ENCODE measurements at regions not wholly inside any gene's neighbourhood (a gene's known extent, or its start where the extent isn't known, plus 50 kb on each side); places are given as distances from the start of the nearest gene placed in this dataset.

DNA sequence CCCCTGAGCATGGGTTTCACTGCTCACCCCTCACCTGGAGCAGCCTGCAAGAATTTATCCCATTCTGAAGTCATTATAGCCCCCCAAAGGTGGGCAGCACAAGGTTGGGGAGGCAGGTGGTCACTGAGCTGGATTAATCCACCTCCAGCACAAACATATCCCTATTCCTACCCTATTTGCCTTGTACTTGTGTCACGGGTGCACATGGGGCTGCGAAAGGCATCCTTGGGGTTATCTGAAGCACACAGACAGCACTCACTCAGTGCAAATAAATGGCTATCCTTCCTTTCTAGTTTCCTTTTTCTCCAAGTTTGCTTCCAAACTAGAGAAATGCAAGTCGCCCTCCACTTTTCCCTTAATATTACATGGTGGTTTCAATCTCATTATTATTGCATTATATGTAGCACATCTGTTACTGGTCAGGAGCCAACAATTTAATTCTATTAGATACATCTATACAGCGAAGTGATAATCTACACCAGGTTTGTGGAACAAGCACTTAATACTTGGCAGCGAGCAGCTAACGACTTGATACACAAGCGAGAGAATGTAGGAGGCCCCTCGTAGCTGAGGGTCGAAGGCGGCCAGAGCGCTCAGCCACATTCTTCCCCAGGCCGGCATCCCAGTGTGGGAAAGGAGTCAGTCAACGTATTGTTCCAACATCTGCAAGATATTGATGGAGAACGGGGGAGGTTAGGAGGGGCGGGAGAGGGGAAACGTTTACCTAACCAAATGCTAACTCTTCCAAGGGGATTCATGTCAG, 121.3 kb upstream of the HABP2 start:
- H3K4me1 ChIP-seq (ENCODE audit: control insufficient read depth in 1 of 2, insufficient read depth in 2 of 2, low read length in 2 of 2): no peaks in the 10 kb centered on the region
- H3K36me3 ChIP-seq (ENCODE audit: control insufficient read depth in 1 of 2, insufficient read depth in 2 of 2, low read length in 2 of 2): no peaks in the 10 kb centered on the region
- H3K9me3 ChIP-seq (ENCODE audit: control insufficient read depth in 1 of 2, low read length in 2 of 2): no peaks in the 10 kb centered on the region
- H3K27me3 ChIP-seq (ENCODE audit: low read depth, low read length): no peaks in the 10 kb centered on the region
- no peak overlapping the region for H3K27ac ChIP-seq (ENCODE audit: low read length)
- H3K4me3 ChIP-seq (ENCODE audit: low read depth in 1 of 2, low read length in 2 of 2): no peak overlapping the region

DNA sequence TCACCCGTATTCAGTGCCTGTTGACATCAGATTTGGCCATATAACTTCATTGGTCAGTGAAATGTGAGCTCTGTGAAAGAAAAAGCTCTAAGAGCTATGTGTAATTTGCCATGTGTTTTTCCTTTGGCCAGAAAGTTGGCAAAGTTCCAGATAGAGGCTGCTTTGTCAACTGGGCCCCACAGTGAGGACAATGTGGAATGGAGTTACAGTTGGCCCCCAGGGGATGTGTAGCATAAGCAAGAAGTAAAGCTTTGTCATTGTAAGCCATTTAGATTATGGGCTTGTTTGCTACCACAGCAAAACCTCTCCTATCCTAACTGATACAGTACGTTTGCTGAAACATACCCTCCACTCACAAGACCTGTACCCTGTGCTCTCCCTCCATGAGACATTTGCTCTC, 119.1 kb upstream of the HABP2 start:
- Histone ChIP-seq H3K27me3 (ENCODE audit: low read depth, low read length) (no peaks in the 10 kb centered on the region), H3K36me3 (ENCODE audit: control insufficient read depth in 1 of 2, insufficient read depth in 2 of 2, low read length in 2 of 2) (no peaks in the 10 kb centered on the region), H3K9me3 (ENCODE audit: control insufficient read depth in 1 of 2, low read length in 2 of 2) (no peaks in the 10 kb centered on the region), H3K4me3 (ENCODE audit: low read depth in 1 of 2, low read length in 2 of 2) (no peak overlapping the region), H3K27ac (ENCODE audit: low read length) (no peak overlapping the region), H3K4me1 (ENCODE audit: control insufficient read depth in 1 of 2, insufficient read depth in 2 of 2, low read length in 2 of 2) (no peaks in the 10 kb centered on the region)

DNA sequence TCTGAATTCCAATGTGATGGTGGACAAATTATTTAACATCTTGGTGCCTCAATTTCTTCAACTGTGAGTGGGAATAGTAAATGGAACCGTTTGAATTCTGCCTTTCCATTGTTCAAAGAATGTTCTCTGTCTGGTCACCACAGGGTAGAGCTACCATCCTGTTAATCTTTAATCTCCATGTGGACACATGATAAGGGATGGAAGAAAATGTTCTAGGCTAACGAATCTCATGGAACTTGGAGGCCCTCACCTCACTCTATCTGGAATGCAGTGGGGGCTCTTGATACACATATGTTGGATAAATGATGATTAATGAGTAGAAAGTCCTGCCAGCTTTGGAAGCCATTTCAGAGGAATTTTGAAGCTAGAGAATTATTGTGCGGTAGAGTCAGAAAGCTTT, 118.5 kb upstream of the HABP2 start:
- Histone ChIP-seq H3K4me1 (ENCODE audit: control insufficient read depth in 1 of 2, insufficient read depth in 2 of 2, low read length in 2 of 2) (no peaks in the 10 kb centered on the region), H3K27ac (ENCODE audit: low read length) (no peak overlapping the region), H3K4me3 (ENCODE audit: low read depth in 1 of 2, low read length in 2 of 2) (no peak overlapping the region), H3K36me3 (ENCODE audit: control insufficient read depth in 1 of 2, insufficient read depth in 2 of 2, low read length in 2 of 2) (no peaks in the 10 kb centered on the region), H3K27me3 (ENCODE audit: low read depth, low read length) (no peaks in the 10 kb centered on the region), H3K9me3 (ENCODE audit: control insufficient read depth in 1 of 2, low read length in 2 of 2) (no peaks in the 10 kb centered on the region)

DNA sequence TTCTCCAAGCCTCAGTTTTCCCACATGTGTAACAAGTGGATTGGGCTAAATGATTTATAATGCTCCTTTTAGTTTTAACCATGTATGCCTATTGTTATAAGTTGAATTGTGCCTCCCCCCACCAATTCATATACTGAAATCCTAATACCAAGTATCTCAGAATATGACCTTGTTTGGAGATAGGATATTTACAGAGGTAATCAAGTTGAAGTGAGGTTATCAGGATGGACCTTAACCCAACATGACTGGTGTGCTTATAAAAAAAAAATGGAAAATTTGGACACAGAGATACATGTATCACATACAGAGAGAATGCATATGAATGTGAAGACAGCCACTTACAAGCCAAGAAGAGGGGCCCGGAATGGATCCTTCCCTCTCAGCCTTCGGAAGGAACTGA, 117.9 kb upstream of the HABP2 start:
- no peaks in the 10 kb centered on the region for H3K9me3 ChIP-seq (ENCODE audit: control insufficient read depth in 1 of 2, low read length in 2 of 2)
- no peaks in the 10 kb centered on the region for H3K4me1 ChIP-seq (ENCODE audit: control insufficient read depth in 1 of 2, insufficient read depth in 2 of 2, low read length in 2 of 2)
- no peaks in the 10 kb centered on the region for H3K27me3 ChIP-seq (ENCODE audit: low read depth, low read length)
- H3K36me3 ChIP-seq (ENCODE audit: control insufficient read depth in 1 of 2, insufficient read depth in 2 of 2, low read length in 2 of 2): no peaks in the 10 kb centered on the region
- H3K4me3 ChIP-seq (ENCODE audit: low read depth in 1 of 2, low read length in 2 of 2): no peak overlapping the region
- H3K27ac ChIP-seq (ENCODE audit: low read length): no peak overlapping the region

DNA sequence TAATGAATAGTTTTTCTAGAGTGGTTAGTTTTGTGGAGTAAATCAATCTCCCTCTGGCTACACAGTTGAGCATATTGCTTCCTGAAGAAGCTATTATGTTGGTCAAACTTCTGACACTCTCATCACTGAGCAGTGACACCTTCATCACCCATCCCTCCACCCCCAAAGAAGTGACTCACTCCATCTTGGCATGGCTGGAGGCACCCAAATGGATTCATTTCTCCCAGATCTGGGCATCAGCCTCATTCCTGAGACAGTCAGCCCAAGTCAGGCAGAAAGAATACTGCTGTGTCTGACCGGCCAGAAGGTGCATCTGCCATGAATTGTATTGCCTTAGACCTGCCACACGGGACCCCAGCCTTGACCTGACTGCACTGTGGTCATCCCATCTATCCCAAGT, 117.0 kb upstream of the HABP2 start:
- H3K9me3 ChIP-seq (ENCODE audit: control insufficient read depth in 1 of 2, low read length in 2 of 2): no peaks in the 10 kb centered on the region
- H3K27ac ChIP-seq (ENCODE audit: low read length): no peak overlapping the region

DNA sequence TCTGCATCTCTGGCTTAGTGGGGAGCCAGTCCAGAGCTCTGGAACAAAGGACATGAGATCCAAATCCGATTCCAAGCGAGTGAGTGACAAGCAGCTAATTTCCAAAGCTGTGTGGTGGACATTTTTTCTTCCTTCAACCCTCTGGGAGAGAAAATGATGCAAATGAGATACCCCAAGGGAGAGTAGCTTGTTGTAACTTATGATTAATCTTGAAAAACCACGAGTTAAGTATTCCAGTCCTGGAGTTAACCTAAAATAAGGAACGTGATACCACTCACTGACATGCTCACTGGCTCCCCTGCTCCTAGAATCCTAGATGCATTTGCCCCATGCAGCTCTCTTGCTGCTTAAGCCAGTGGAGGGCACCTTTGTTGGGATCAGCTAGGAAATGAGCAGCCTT, 116.0 kb upstream of the HABP2 start:
- H3K4me1 ChIP-seq (ENCODE audit: control insufficient read depth in 1 of 2, insufficient read depth in 2 of 2, low read length in 2 of 2): no peaks in the 10 kb centered on the region
- no peaks in the 10 kb centered on the region for H3K36me3 ChIP-seq (ENCODE audit: control insufficient read depth in 1 of 2, insufficient read depth in 2 of 2, low read length in 2 of 2)
- no peaks in the 10 kb centered on the region for H3K9me3 ChIP-seq (ENCODE audit: control insufficient read depth in 1 of 2, low read length in 2 of 2)
- no peak overlapping the region for H3K27ac ChIP-seq (ENCODE audit: low read length)
- H3K27me3 ChIP-seq (ENCODE audit: low read depth, low read length): no peaks in the 10 kb centered on the region
- H3K4me3 ChIP-seq (ENCODE audit: low read depth in 1 of 2, low read length in 2 of 2): no peak overlapping the region

More for the DNA sequence above, 117.0 kb upstream of the HABP2 start:
- H3K4me3 ChIP-seq (ENCODE audit: low read depth in 1 of 2, low read length in 2 of 2): no peak overlapping the region
- H3K4me1 ChIP-seq (ENCODE audit: control insufficient read depth in 1 of 2, insufficient read depth in 2 of 2, low read length in 2 of 2): no peaks in the 10 kb centered on the region
- no peaks in the 10 kb centered on the region for H3K36me3 ChIP-seq (ENCODE audit: control insufficient read depth in 1 of 2, insufficient read depth in 2 of 2, low read length in 2 of 2)
- H3K27me3 ChIP-seq (ENCODE audit: low read depth, low read length): no peaks in the 10 kb centered on the region

DNA sequence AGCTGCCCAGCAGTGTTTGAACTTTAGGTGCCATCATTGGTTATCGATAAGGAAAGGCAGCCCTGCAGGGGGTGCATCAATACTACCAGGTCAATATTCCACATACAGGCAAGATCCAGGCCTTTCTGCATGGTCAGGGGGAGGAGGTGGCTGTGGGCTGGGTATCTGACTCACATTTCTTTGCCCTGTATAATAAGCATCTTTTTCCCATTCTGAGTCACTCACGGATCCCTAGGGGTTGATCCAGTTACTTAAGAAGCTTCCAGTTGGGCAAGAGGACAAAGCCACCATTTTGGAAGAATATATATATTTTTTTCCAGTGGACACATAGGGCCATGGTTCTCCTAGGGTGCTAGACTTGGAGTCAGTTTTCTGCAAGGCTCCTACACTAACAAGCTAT, 114.2 kb upstream of the HABP2 start:
- no peaks in the 10 kb centered on the region for H3K27me3 ChIP-seq (ENCODE audit: low read depth, low read length)
- no peaks in the 10 kb centered on the region for H3K36me3 ChIP-seq (ENCODE audit: control insufficient read depth in 1 of 2, insufficient read depth in 2 of 2, low read length in 2 of 2)
- H3K27ac ChIP-seq (ENCODE audit: low read length): no peak overlapping the region
- no peaks in the 10 kb centered on the region for H3K4me1 ChIP-seq (ENCODE audit: control insufficient read depth in 1 of 2, insufficient read depth in 2 of 2, low read length in 2 of 2)
- no peak overlapping the region for H3K4me3 ChIP-seq (ENCODE audit: low read depth in 1 of 2, low read length in 2 of 2)
- no peaks in the 10 kb centered on the region for H3K9me3 ChIP-seq (ENCODE audit: control insufficient read depth in 1 of 2, low read length in 2 of 2)

DNA sequence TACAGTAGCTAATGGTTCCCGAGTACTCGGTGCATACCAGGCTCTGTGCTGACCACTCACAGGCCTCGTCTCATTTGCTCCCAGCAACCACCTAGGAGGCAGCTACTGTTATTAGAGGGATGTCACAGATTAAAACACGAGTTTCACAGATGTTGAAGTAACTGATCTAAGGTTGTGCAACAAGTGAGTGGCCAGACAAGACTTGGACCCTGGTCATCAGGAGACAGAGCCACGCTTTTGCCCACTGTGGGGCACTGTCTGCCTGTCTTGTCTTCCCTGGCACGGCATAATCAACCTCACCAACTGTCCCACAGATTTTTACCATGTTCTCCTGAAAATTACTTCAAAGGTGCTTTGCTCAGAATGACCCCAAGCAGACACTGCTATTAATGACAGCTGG, 111.6 kb upstream of the HABP2 start:
- no peaks in the 10 kb centered on the region for H3K27me3 ChIP-seq (ENCODE audit: low read depth, low read length)
- H3K4me3 ChIP-seq (ENCODE audit: low read depth in 1 of 2, low read length in 2 of 2): no peak overlapping the region
- no peak overlapping the region for H3K27ac ChIP-seq (ENCODE audit: low read length)
- no peaks in the 10 kb centered on the region for H3K4me1 ChIP-seq (ENCODE audit: control insufficient read depth in 1 of 2, insufficient read depth in 2 of 2, low read length in 2 of 2)
- no peaks in the 10 kb centered on the region for H3K36me3 ChIP-seq (ENCODE audit: control insufficient read depth in 1 of 2, insufficient read depth in 2 of 2, low read length in 2 of 2)
- no peaks in the 10 kb centered on the region for H3K9me3 ChIP-seq (ENCODE audit: control insufficient read depth in 1 of 2, low read length in 2 of 2)

DNA sequence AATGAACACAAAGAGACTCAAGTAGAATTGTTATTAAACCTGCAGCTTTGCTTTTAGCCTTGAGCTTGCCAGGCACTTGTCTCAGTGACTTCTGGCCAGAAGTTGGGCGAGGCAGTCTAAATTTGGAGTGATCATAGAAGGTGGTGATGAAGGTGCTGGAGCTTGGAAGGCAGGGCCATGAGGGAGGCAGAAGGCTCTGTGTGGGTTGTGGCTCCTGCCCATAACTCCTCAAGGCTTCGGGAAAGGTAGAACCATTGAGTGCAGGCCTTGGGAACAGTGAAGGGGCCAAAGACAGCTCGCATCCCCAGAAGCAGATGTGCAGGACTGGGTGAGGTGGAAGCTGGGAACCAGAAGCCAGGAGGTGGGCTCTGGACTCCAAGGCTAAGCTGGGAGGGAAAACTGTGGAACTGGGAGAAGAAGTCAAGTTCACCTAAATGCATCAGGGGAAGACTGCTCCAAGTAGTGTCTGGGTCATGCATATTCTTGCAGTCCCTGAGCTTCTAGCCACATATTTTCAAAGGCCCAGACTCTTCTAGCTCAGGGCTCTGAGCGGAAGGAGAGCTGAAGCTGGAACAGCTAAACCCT, 111.1 kb upstream of the HABP2 start:
- Histone ChIP-seq H3K27ac (ENCODE audit: low read length) (no peak overlapping the region), H3K4me1 (ENCODE audit: control insufficient read depth in 1 of 2, insufficient read depth in 2 of 2, low read length in 2 of 2) (no peaks in the 10 kb centered on the region), H3K4me3 (ENCODE audit: low read depth in 1 of 2, low read length in 2 of 2) (no peak overlapping the region), H3K27me3 (ENCODE audit: low read depth, low read length) (no peaks in the 10 kb centered on the region), H3K9me3 (ENCODE audit: control insufficient read depth in 1 of 2, low read length in 2 of 2) (no peaks in the 10 kb centered on the region), H3K36me3 (ENCODE audit: control insufficient read depth in 1 of 2, insufficient read depth in 2 of 2, low read length in 2 of 2) (no peaks in the 10 kb centered on the region)

DNA sequence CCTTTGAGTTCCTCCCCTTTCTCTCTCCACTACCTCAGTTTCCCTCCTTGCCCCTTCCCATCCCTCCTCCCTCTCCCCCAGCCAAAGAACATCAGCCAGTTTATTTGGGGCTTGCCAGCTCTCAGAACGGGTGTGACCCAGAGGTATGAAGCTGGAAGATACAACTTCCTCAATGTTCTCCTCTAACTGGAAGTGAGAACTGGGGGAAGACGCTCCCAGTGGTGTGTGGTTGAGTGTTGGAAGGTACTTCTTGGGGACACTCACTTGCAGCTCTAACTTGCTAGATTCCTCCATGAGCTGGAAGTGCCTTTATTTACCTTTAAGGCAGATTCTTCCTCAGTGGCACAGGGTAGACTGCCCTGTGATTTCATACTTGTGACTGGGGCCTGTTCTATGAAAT, 110.5 kb upstream of the HABP2 start:
- no peaks in the 10 kb centered on the region for H3K9me3 ChIP-seq (ENCODE audit: control insufficient read depth in 1 of 2, low read length in 2 of 2)
- no peaks in the 10 kb centered on the region for H3K36me3 ChIP-seq (ENCODE audit: control insufficient read depth in 1 of 2, insufficient read depth in 2 of 2, low read length in 2 of 2)
- no peak overlapping the region for H3K4me3 ChIP-seq (ENCODE audit: low read depth in 1 of 2, low read length in 2 of 2)
- H3K27me3 ChIP-seq (ENCODE audit: low read depth, low read length): no peaks in the 10 kb centered on the region
- H3K27ac ChIP-seq (ENCODE audit: low read length): no peak overlapping the region
- no peaks in the 10 kb centered on the region for H3K4me1 ChIP-seq (ENCODE audit: control insufficient read depth in 1 of 2, insufficient read depth in 2 of 2, low read length in 2 of 2)

DNA sequence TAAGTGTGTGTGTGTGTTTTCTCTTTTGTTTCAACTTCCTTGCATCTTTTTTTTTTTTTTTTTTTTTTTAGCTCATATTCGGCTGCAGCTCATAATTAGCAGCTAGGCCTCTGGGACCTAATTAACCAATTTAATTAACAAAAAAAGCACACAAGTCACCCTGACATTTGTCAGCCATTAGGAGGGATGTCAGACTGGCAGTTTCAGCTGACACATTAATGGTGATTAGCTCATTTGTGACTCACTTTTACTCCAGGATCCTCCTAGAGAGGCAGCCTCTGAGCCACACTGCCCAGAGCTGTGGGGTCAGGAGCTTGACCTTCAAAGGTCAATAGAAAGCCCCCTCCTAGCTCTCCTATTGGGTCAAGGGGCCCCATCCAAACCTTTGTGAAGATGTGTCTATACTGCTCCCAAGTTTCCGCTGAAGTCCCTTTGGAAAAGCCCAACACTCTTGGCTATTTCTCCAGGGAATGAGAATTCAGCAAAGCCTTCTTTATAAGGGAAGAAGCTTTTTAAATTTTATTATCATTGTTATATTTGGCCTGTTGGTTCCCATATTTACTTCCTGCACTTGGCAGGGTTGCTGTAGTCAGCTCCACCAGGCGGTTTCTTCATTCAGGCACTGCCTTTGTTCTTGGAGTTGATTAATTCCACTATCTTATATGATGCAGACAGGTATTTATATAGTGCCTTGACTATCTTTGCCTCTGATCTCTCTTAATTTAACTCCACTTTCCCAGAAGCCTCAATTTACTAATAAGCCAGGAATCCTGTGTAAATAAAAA, 109.5 kb upstream of the HABP2 start:
- H3K27me3 ChIP-seq (ENCODE audit: low read depth, low read length): no peaks in the 10 kb centered on the region
- no peak overlapping the region for H3K27ac ChIP-seq (ENCODE audit: low read length)
- no peaks in the 10 kb centered on the region for H3K4me1 ChIP-seq (ENCODE audit: control insufficient read depth in 1 of 2, insufficient read depth in 2 of 2, low read length in 2 of 2)
- H3K9me3 ChIP-seq (ENCODE audit: control insufficient read depth in 1 of 2, low read length in 2 of 2): no peaks in the 10 kb centered on the region
- no peak overlapping the region for H3K4me3 ChIP-seq (ENCODE audit: low read depth in 1 of 2, low read length in 2 of 2)
- no peaks in the 10 kb centered on the region for H3K36me3 ChIP-seq (ENCODE audit: control insufficient read depth in 1 of 2, insufficient read depth in 2 of 2, low read length in 2 of 2)
